GM12891 (cell line): ENCODE measurements at regions not wholly inside any gene's neighbourhood (a gene's known extent, or its start where the extent isn't known, plus 50 kb on each side); places are given as distances from the start of the nearest gene placed in this dataset.

Experiments
- DNase-seq: peaks from one replicate; pipeline ENCODE4 v3.0.0; 2011; ENCODE audit warnings: low spot score; ENCODE audit not compliant: insufficient read length
- FAIRE-seq: peaks from 2 replicates; lab custom pipeline; 2011; peaks lifted over from hg19 to GRCh38; lab: Jason Lieb, UNC
- PAX5 ChIP-seq: IDR thresholded peaks from 2 replicates; pipeline ENCODE4 v1.6.1; 2011; ENCODE audit warnings: low read length, moderate library complexity, mild to moderate bottlenecking; ENCODE audit not compliant: insufficient read depth, severe bottlenecking
- POLR2A ChIP-seq: IDR thresholded peaks from 2 replicates; pipeline ENCODE4 v1.6.1; 2011; ENCODE audit warnings: low read depth, low read length, control low read depth
- POLR2AphosphoS5 ChIP-seq: IDR thresholded peaks from 2 replicates; pipeline ENCODE4 v1.6.1; 2011; ENCODE audit warnings: low read depth, low read length, control low read depth
- POU2F2 ChIP-seq: IDR thresholded peaks from 2 replicates; pipeline ENCODE4 v1.6.1; 2011; ENCODE audit warnings: low read depth, mild to moderate bottlenecking, control low read depth, low read length, moderate library complexity
- SPI1 ChIP-seq: IDR thresholded peaks from 2 replicates; pipeline ENCODE4 v1.6.1; 2011; ENCODE audit warnings: low read depth, low read length, control low read depth
- TAF1 ChIP-seq: IDR thresholded peaks from 2 replicates; pipeline ENCODE4 v1.6.1; 2011; ENCODE audit warnings: low read depth, low read length, control low read depth

- TF ChIP-seq POLR2AphosphoS5 (no peak), TAF1 (no peak), SPI1 (no peak), PAX5 (no peak), POU2F2 (no peak), POLR2A (no peak)
- no peak for FAIRE-seq
Observed at GRCh38 chr2:67272195-67272594, 124.9 kb upstream of the ETAA1 start.

GRCh38 chr2:67277450-67277849 lies 119.7 kb upstream of the ETAA1 start:
- FAIRE-seq (no peak), DNase-seq (no peak)
- TF ChIP-seq POLR2AphosphoS5, result no peak
- no peak for TF ChIP-seq POU2F2
- no peak for TF ChIP-seq TAF1
- TF ChIP-seq PAX5, result no peak
- TF ChIP-seq POLR2A, result no peak
- TF ChIP-seq SPI1, result no peak

More at GRCh38 chr2:67272195-67272594, 124.9 kb upstream of the ETAA1 start:
- no peak for DNase-seq

GRCh38 chr2:67281101-67281500 lies 116.0 kb upstream of the ETAA1 start:
- TF ChIP-seq SPI1, result no peak
- FAIRE-seq (no peak), DNase-seq (no peak)

GRCh38 chr2:67283641-67284040 lies 113.5 kb upstream of the ETAA1 start:
- TF ChIP-seq SPI1 (no peak), POLR2AphosphoS5 (no peak), PAX5 (no peak), POLR2A (no peak), TAF1 (no peak), POU2F2 (no peak)
- FAIRE-seq, result no peak
- no peak for DNase-seq

- FAIRE-seq (no peak), DNase-seq (no peak)
- TF ChIP-seq POU2F2 (no peak), TAF1 (no peak), POLR2AphosphoS5 (no peak), PAX5 (no peak), POLR2A (no peak), SPI1 (no peak)
Observed at GRCh38 chr2:67286981-67287759, 110.0 kb upstream of the ETAA1 start.

- TF ChIP-seq POLR2A (no peak), TAF1 (no peak), POU2F2 (no peak), POLR2AphosphoS5 (no peak), SPI1 (no peak), PAX5 (no peak)
- FAIRE-seq, result no peak
Observed at GRCh38 chr2:67289271-67289670, 107.9 kb upstream of the ETAA1 start.

GRCh38 chr2:67289921-67290371 lies 107.2 kb upstream of the ETAA1 start:
- TF ChIP-seq TAF1 (no peak), POLR2AphosphoS5 (no peak), POU2F2 (no peak), SPI1 (no peak), POLR2A (no peak), PAX5 (no peak)
- DNase-seq (no peak), FAIRE-seq (no peak)

More at GRCh38 chr2:67289271-67289670, 107.9 kb upstream of the ETAA1 start:
- no peak for DNase-seq

GRCh38 chr2:67290451-67291290 lies 106.5 kb upstream of the ETAA1 start:
- no peak for DNase-seq
- TF ChIP-seq POLR2A, result no peak
- TF ChIP-seq TAF1, result no peak
- no peak for TF ChIP-seq SPI1
- no peak for TF ChIP-seq POU2F2
- TF ChIP-seq PAX5, result no peak
- no peak for TF ChIP-seq POLR2AphosphoS5
- FAIRE-seq, result no peak

GRCh38 chr2:67294218-67294617 lies 102.9 kb upstream of the ETAA1 start:
- no peak for TF ChIP-seq POLR2AphosphoS5
- no peak for TF ChIP-seq SPI1
- no peak for TF ChIP-seq TAF1
- TF ChIP-seq PAX5, result no peak
- no peak for TF ChIP-seq POLR2A
- TF ChIP-seq POU2F2, result no peak
- DNase-seq, result no peak
- FAIRE-seq, result no peak

- TF ChIP-seq POU2F2, result no peak
- TF ChIP-seq TAF1, result no peak
- TF ChIP-seq POLR2A, result no peak
- no peak for TF ChIP-seq PAX5
- no peak for TF ChIP-seq SPI1
- no peak for TF ChIP-seq POLR2AphosphoS5
- DNase-seq (no peak), FAIRE-seq (no peak)
Observed at GRCh38 chr2:67295406-67295805, 101.7 kb upstream of the ETAA1 start.
